ENCODE measurements at regions not wholly inside any gene's neighbourhood (a gene's known extent, or its start where the extent isn't known, plus 50 kb on each side); places are given as distances from the start of the nearest gene placed in this dataset.

DNA sequence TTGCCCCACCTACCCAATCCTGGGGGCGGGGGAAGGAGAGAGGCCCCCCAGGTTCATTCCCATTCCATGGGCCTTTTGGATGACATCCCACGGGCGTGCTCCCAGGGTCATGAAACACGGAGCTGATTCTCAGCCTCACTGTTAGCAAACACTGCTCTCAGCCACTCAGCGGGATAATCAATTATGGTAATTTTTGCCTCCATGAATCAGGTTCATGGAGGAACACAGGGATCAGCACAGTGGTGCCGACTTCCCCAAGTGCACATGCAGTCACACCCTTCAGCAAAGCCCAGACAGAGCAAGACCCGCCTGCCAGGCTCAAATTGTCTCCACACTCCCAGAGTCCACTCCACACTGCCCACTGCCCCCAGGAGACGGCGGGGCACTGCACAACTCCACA is 164.6 kb downstream of the ENGASE start:
- TF ChIP-seq CTCF (IDR thresholded peaks at IDR 0.05 in 8 of 11, conservative IDR thresholded peaks at IDR 0.05 in 3 of 11) (no peak), POLR2AphosphoS5 (IDR thresholded peaks at IDR 0.05) (no peak), POLR2A (IDR thresholded peaks at IDR 0.05) (no peak)
